Smooth muscle cell (in vitro differentiated cells): ENCODE measurements at regions not wholly inside any gene's neighbourhood (a gene's known extent, or its start where the extent isn't known, plus 50 kb on each side); places are given as distances from the start of the nearest gene placed in this dataset.

Experiments used
- DNase-seq: peaks from one replicate; lab custom pipeline; 2025; ENCODE audit not compliant: unreplicated experiment; lab: John Stamatoyannopoulos, UW
- H2AFZ ChIP-seq: fragments of 200-600 bp; sonication (generic); 2 replicates; pipeline ENCODE4 v1.6.0; 2016; ENCODE audit warnings: antibody characterized with exemption, low read depth, mild to moderate bottlenecking
- H3F3A ChIP-seq: fragments of 200-600 bp; sonication (generic); 2 replicates; pipeline ENCODE4 v1.6.0; 2017; ENCODE audit warnings: antibody characterized with exemption, low read depth
- H3K27ac ChIP-seq: fragments of 200-600 bp; sonication (generic); 2 replicates; pipeline ENCODE4 v1.5.1; 2016; ENCODE audit warnings: low read depth, mild to moderate bottlenecking
- H3K27me3 ChIP-seq: fragments of 200-600 bp; sonication (generic); 2 replicates; pipeline ENCODE4 v1.6.1; 2016; ENCODE audit warnings: low read depth, mild to moderate bottlenecking
- H3K36me3 ChIP-seq: fragments of 200-600 bp; sonication (generic); 2 replicates; pipeline ENCODE4 v1.5.1; 2016; ENCODE audit warnings: low read depth
- H3K4me1 ChIP-seq: fragments of 200-600 bp; sonication (generic); 2 replicates; pipeline ENCODE4 v1.5.1; 2016; ENCODE audit warnings: low read depth
- H3K4me2 ChIP-seq: fragments of 200-600 bp; sonication (generic); 2 replicates; pipeline ENCODE4 v1.6.0; 2016; ENCODE audit warnings: mild to moderate bottlenecking
- H3K4me3 ChIP-seq: fragments of 200-600 bp; sonication (generic); 2 replicates; pipeline ENCODE4 v1.5.1; 2016; ENCODE audit warnings: mild to moderate bottlenecking
- H3K79me2 ChIP-seq: fragments of 200-600 bp; sonication (generic); 2 replicates; pipeline ENCODE4 v1.6.0; 2016; ENCODE audit warnings: low read depth, mild to moderate bottlenecking
- H3K9ac ChIP-seq: fragments of 200-600 bp; sonication (generic); 2 replicates; pipeline ENCODE4 v1.6.0; 2016; ENCODE audit warnings: low read depth
- H3K9me3 ChIP-seq: fragments of 200-600 bp; sonication (generic); replicated peaks from 2 replicates; pipeline ENCODE4 v1.5.1; 2016; ENCODE audit warnings: low read depth
- H4K20me1 ChIP-seq: fragments of 200-600 bp; sonication (generic); 2 replicates; pipeline ENCODE4 v1.6.0; 2016; ENCODE audit warnings: low read depth
- CTCF ChIP-seq: fragments of 200-600 bp; sonication (generic); IDR thresholded peaks from 2 replicates; pipeline ENCODE4 v1.5.1; 2017; ENCODE audit warnings: borderline replicate concordance, mild to moderate bottlenecking, antibody characterized with exemption; ENCODE audit not compliant: insufficient read depth, poor library complexity, severe bottlenecking
- WGBS: methylation state at CpG from one replicate; pipeline ENCODE4 v1.1.7; 2016; ENCODE audit warnings: low lambda C conversion rate; 5-methylcytosine and 5-hydroxymethylcytosine counted together

DNA sequence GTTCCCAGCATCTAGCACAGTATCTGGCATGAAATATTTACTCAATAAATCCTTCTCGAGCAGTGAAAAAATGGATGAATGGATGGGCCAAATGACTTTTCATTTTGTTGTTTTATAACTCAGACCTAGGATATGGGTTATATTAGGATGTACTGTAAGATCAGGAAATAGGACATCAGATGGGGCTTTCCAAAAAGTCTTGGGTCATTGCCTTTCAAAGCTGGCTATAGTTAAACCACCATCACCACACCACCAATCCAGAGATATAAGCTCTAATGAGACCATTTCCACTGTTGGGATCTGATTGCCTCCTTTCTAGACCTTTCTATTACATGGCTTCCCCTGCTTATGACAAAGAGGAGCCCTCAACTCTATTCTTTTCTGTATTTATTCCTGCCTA lies 525.0 kb upstream of the TCF4 start:
- TF ChIP-seq CTCF = no peak
- Histone ChIP-seq H3K27me3 (no peaks in the 10 kb centered on the region), H2AFZ (no peak overlapping the region), H3K36me3 (no peaks in the 10 kb centered on the region), H3K4me1 (peaks cover 6% of the 10 kb centered on the region), H3K4me2 (no peak overlapping the region), H3K9me3 (no peaks in the 10 kb centered on the region), H3F3A (no peaks in the 10 kb centered on the region), H3K27ac (no peak overlapping the region), H3K9ac (no peak overlapping the region), H3K4me3 (no peak overlapping the region), H4K20me1 (no peaks in the 10 kb centered on the region), H3K79me2 (no peaks in the 10 kb centered on the region)
- WGBS = 97% methylated on average over 1 of the region's 1 CpG
- no peak for DNase-seq

GRCh38 chr18:56112013-56112749 lies 524.2 kb upstream of the TCF4 start:
- no peak overlapping the region for H3K4me2 ChIP-seq
- H3K4me1 ChIP-seq = peaks cover 14% of the 10 kb centered on the region
- no peak overlapping the region for H3K27ac ChIP-seq
- H3K36me3 ChIP-seq = no peaks in the 10 kb centered on the region
- no peak overlapping the region for H3K4me3 ChIP-seq
- H3K9me3 ChIP-seq = no peaks in the 10 kb centered on the region
- H4K20me1 ChIP-seq = no peaks in the 10 kb centered on the region
- no peak overlapping the region for H2AFZ ChIP-seq
- TF ChIP-seq CTCF = no peak
- H3F3A ChIP-seq = no peaks in the 10 kb centered on the region
- no peaks in the 10 kb centered on the region for H3K79me2 ChIP-seq
- no peak for DNase-seq
- H3K27me3 ChIP-seq = no peaks in the 10 kb centered on the region
- WGBS = 82% methylated on average over 6 of the region's 6 CpGs
- H3K9ac ChIP-seq = no peak overlapping the region

DNA sequence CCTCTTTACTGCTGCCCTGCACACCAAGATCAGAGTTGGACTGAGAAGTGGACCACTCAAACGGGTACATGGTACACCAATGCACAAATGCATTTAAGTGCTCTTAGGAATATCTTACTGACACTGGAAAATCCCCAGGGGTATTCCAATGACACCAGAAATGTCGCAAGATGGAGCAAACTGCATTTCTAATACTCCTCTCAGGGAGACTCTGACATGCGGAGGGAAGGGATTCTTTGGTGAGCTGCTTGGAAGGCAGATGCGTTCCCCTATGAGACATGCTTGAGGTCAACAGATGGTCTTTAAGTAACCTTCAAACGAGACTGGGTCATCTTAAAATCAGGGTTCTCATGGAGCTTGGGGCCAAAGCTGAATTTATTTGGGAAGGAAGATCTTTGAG lies 521.8 kb upstream of the TCF4 start:
- Histone ChIP-seq H3K27me3 (no peaks in the 10 kb centered on the region), H4K20me1 (no peaks in the 10 kb centered on the region), H3K79me2 (no peaks in the 10 kb centered on the region), H3K36me3 (no peaks in the 10 kb centered on the region), H3K4me3 (no peak overlapping the region), H2AFZ (no peak overlapping the region), H3K9ac (no peak overlapping the region), H3F3A (no peaks in the 10 kb centered on the region), H3K4me2 (no peak overlapping the region), H3K9me3 (no peaks in the 10 kb centered on the region), H3K27ac (no peak overlapping the region), H3K4me1 (peaks cover 12% of the 10 kb centered on the region)
- no peak for DNase-seq
- WGBS = 94% methylated on average over 5 of the region's 5 CpGs
- no peak for TF ChIP-seq CTCF
